ENCODE measurements at regions not wholly inside any gene's neighbourhood (a gene's known extent, or its start where the extent isn't known, plus 50 kb on each side); places are given as distances from the start of the nearest gene placed in this dataset.

GRCh38 chr17:54771409-54771915, 129.2 kb upstream of the TOM1L1 start:
- no peak for DNase-seq
- WGBS, 4 donors = 54 to 83% (median 66%) methylated on average over 1 of the region's 1 CpG
- ATAC-seq = no peak
- H3K36me3 ChIP-seq = no peaks in the 10 kb centered on the region
- H3K4me3 ChIP-seq = no peak overlapping the region
- H3K27ac ChIP-seq = no peak overlapping the region
- intact Hi-C loops (cut with DNase I) = no loop called here
- no peaks in the 10 kb centered on the region for H3K27me3 ChIP-seq
- H3K9me3 ChIP-seq = peaks cover 0 to 4% (median 0%) of the 10 kb centered on the region in 12 donors
- H3K4me1 ChIP-seq = no peaks in the 10 kb centered on the region
- TF ChIP-seq CTCF (IDR thresholded peaks at IDR 0.05) (no peak), POLR2A (IDR thresholded peaks at IDR 0.05) (no peak)

GRCh38 chr17:54780238-54780637, 120.4 kb upstream of the TOM1L1 start:
- Histone ChIP-seq H3K4me3 (no peak overlapping the region), H3K9me3 (no peaks in the 10 kb centered on the region), H3K4me1 (no peaks in the 10 kb centered on the region), H3K36me3 (no peaks in the 10 kb centered on the region), H3K27me3 (no peaks in the 10 kb centered on the region), H3K27ac (no peak overlapping the region)
- intact Hi-C loops (cut with DNase I) = loop anchor here in 1 of 10 donors (10.0 kb wide), 1 partner anchor 55 kb away; no protein-coding TSS in a partner anchor
- 80 to 87% (median 84%) methylated on average over 2 of the region's 2 CpGs for WGBS, 4 donors
- TF ChIP-seq POLR2A (IDR thresholded peaks at IDR 0.05) (no peak), CTCF (IDR thresholded peaks at IDR 0.05) (no peak)
- DNase-seq (no peak), ATAC-seq (no peak)

GRCh38 chr17:54781389-54781788, 119.3 kb upstream of the TOM1L1 start:
- TF ChIP-seq POLR2A (IDR thresholded peaks at IDR 0.05) = no peak
- TF ChIP-seq CTCF (IDR thresholded peaks at IDR 0.05) = no peak
- no peaks in the 10 kb centered on the region for H3K4me1 ChIP-seq
- no peak overlapping the region for H3K27ac ChIP-seq
- H3K4me3 ChIP-seq = no peak overlapping the region
- intact Hi-C loops (cut with DNase I) = loop anchor here in 1 of 10 donors (10.0 kb wide), 1 partner anchor 57 kb away; no protein-coding TSS in a partner anchor
- H3K27me3 ChIP-seq = no peaks in the 10 kb centered on the region
- no peak for DNase-seq
- no peaks in the 10 kb centered on the region for H3K36me3 ChIP-seq
- ATAC-seq = no peak
- 61 to 75% (median 68%) methylated on average over 3 of the region's 3 CpGs for WGBS, 4 donors
- H3K9me3 ChIP-seq = no peaks in the 10 kb centered on the region

- Histone ChIP-seq H3K36me3 (no peaks in the 10 kb centered on the region), H3K4me3 (no peak overlapping the region), H3K9me3 (no peaks in the 10 kb centered on the region), H3K4me1 (no peaks in the 10 kb centered on the region), H3K27me3 (no peaks in the 10 kb centered on the region), H3K27ac (no peak overlapping the region)
- WGBS, 4 donors = 56 to 72% (median 66%) methylated on average over 3 of the region's 3 CpGs
- intact Hi-C loops (cut with DNase I) = loop anchor here in 1 of 10 donors (10.0 kb wide), 1 partner anchor 60 kb away; no protein-coding TSS in a partner anchor
- TF ChIP-seq POLR2A (IDR thresholded peaks at IDR 0.05) (no peak), CTCF (IDR thresholded peaks at IDR 0.05) (no peak)
- ATAC-seq = no peak
- no peak for DNase-seq
Measured at GRCh38 chr17:54784305-54784704, 116.3 kb upstream of the TOM1L1 start.

Data from heart left ventricle (tissue), 16 donors.